ENCODE measurements at regions not wholly inside any gene's neighbourhood (a gene's known extent, or its start where the extent isn't known, plus 50 kb on each side); places are given as distances from the start of the nearest gene placed in this dataset.

GRCh38 chr4:187491959-187492358, 503.6 kb upstream of the ZFP42 start:
- Histone ChIP-seq H4K8ac (replicated peaks; ENCODE audit: insufficient read length, low read depth, low read length) (no peak overlapping the region), H3K18ac (ENCODE audit: insufficient read length, low read depth, low read length) (no peak overlapping the region), H2AFZ (ENCODE audit: low read length) (no peak overlapping the region), H3K79me1 (ENCODE audit: insufficient read depth, low read depth, low read length, poor library complexity, severe bottlenecking) (no peaks in the 10 kb centered on the region), H3K23ac (ENCODE audit: insufficient read length, low read depth, low read length) (no peak overlapping the region), H3K4ac (ENCODE audit: low read depth, low read length) (no peak overlapping the region), H3K14ac (ENCODE audit: insufficient read depth, low read length) (no peak overlapping the region), H3K4me2 (ENCODE audit: insufficient read depth, insufficient read length, low read length) (no peak overlapping the region), H3K4me1 (ENCODE audit: insufficient read depth, low read length) (no peaks in the 10 kb centered on the region), H2BK20ac (ENCODE audit: low read depth, low read length, poor library complexity, severe bottlenecking) (no peak overlapping the region), H3T11ph (ENCODE audit: low read length) (no peak overlapping the region), H3K27me3 (ENCODE audit: insufficient read depth, low read length) (no peaks in the 10 kb centered on the region), H3K23me2 (ENCODE audit: insufficient read length, low read depth, low read length, poor library complexity, severe bottlenecking) (no peaks in the 10 kb centered on the region), H4K20me1 (ENCODE audit: control insufficient read depth, insufficient read depth, insufficient read length) (no peaks in the 10 kb centered on the region), H3K9me3 (ENCODE audit: control insufficient read depth, low read depth, low read length) (no peaks in the 10 kb centered on the region), H4K5ac (ENCODE audit: insufficient read length, low read depth, low read length) (no peak overlapping the region), H2BK5ac (ENCODE audit: insufficient read length, low read length) (no peak overlapping the region), H3K56ac (ENCODE audit: insufficient read length, low read depth, low read length) (no peak overlapping the region), H2BK15ac (ENCODE audit: low read depth, low read length) (no peak overlapping the region), H4K91ac (ENCODE audit: insufficient read length, low read depth, low read length) (no peak overlapping the region), H3K9ac (ENCODE audit: extremely low read depth, insufficient read length, low read length) (no peak overlapping the region), H2BK120ac (ENCODE audit: low read depth, low read length, poor library complexity, severe bottlenecking) (no peak overlapping the region), H2AK5ac (ENCODE audit: insufficient read length, low read length) (no peak overlapping the region), H3K27ac (ENCODE audit: insufficient read length, low read depth, low read length) (no peak overlapping the region), H3K79me2 (ENCODE audit: insufficient read depth, low read length) (no peaks in the 10 kb centered on the region), H2BK12ac (ENCODE audit: insufficient read length, low read depth, low read length) (no peak overlapping the region)
- no peak overlapping the region for H3K27ac Mint-ChIP-seq
- no peaks in the 10 kb centered on the region for H3K4me1 Mint-ChIP-seq
- no peak overlapping the region for H3K4me3 Mint-ChIP-seq
- H3K9me3 Mint-ChIP-seq, result peaks cover 26 to 36% of the 10 kb centered on the region in 2 experiments
- TF ChIP-seq CTCF (conservative IDR thresholded peaks at IDR 0.05), result no peak
- no peak for DNase-seq
- no peaks in the 10 kb centered on the region; the same call in 1 of the 2 replicates for H3K27me3 Mint-ChIP-seq (ENCODE audit: low read depth)
- no CpG with 5 or more reads among the region's 2 CpGs for WGBS (ENCODE audit: extremely low coverage, insufficient read length, low lambda C conversion rate)
- H3K36me3 Mint-ChIP-seq (ENCODE audit: insufficient read depth in 1 of 3, low read depth in 3 of 3), result peaks cover 18 to 22% (median 20%) of the 10 kb centered on the region in 3 experiments
